ENCODE measurements at regions not wholly inside any gene's neighbourhood (a gene's known extent, or its start where the extent isn't known, plus 50 kb on each side); places are given as distances from the start of the nearest gene placed in this dataset.

DNA sequence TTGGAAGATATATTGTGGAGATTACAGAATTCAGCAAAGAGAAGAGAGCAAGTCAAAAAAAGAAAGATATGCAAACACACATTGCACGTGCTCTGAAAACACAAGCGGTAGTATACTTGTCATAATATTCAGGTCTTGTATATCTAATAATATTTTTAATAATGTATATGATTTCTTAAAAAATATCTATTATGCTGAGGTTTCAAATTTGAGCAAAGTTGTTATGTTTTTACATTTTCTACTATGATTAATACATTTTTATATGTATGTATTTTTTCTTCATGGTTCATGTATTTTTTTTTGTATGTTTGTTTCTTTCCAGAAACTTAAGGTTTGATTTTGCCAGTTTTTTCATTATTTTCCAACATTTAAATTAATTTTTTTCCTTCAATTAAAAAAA is 752.4 kb upstream of the VSTM2A start:
- TF ChIP-seq, protein P1, sequence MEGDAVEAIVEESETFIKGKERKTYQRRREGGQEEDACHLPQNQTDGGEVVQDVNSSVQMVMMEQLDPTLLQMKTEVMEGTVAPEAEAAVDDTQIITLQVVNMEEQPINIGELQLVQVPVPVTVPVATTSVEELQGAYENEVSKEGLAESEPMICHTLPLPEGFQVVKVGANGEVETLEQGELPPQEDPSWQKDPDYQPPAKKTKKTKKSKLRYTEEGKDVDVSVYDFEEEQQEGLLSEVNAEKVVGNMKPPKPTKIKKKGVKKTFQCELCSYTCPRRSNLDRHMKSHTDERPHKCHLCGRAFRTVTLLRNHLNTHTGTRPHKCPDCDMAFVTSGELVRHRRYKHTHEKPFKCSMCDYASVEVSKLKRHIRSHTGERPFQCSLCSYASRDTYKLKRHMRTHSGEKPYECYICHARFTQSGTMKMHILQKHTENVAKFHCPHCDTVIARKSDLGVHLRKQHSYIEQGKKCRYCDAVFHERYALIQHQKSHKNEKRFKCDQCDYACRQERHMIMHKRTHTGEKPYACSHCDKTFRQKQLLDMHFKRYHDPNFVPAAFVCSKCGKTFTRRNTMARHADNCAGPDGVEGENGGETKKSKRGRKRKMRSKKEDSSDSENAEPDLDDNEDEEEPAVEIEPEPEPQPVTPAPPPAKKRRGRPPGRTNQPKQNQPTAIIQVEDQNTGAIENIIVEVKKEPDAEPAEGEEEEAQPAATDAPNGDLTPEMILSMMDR (conservative IDR thresholded peaks at IDR 0.05) = no peak
- no peak for TF ChIP-seq EZH2 (IDR thresholded peaks at IDR 0.05; ENCODE audit: low read depth)
